GM18502 (cell line): ENCODE measurements at regions not wholly inside any gene's neighbourhood (a gene's known extent, or its start where the extent isn't known, plus 50 kb on each side); places are given as distances from the start of the nearest gene placed in this dataset.

ENCODE experiments used
- ATAC-seq: cut with Tn5 transposase; IDR thresholded peaks from one replicate; pipeline ENCODE4 v1.9.1; 2021; ENCODE audit warnings: mild to moderate bottlenecking; ENCODE audit not compliant: unreplicated experiment, poor library complexity

DNA sequence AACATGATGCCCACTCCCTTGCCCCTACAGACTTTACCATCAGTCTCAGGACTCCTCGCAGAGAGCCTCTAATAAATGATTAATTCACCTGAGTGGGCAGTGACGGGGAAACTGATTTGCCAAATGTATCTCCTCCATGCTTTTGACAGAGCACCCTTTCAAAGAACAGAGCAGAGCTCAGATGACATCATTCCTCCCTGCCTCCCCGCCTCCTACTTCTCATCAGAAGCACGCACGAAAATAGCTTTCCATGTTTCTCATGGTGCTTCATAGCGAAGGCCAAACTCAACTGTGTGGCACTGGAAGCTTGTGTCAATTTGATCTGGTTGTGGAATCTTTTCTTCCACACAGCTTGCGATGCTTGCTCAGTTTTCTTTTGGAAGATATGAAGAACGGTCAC, 442.5 kb downstream of the RPS24 start:
- ATAC-seq: no peak

DNA sequence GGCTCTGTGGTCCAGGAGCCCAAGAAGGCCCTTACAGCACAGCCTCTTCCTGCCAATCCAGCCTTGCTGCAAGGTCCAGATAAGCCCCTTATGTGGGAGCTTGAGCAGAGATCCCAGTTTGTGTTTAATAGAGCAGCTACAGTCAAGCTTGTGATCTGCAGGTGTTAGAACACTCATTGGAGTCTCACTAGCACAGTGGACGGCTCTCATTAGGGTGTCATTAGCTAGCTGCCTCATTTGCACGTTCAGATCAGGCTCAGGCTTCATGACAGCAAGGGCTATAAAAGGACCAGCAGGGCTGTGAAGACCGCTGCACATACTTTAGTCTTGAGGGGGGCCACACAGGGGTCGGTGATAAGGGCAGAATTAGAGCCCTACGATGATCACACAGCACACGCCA, 443.2 kb downstream of the RPS24 start:
- no peak for ATAC-seq

DNA sequence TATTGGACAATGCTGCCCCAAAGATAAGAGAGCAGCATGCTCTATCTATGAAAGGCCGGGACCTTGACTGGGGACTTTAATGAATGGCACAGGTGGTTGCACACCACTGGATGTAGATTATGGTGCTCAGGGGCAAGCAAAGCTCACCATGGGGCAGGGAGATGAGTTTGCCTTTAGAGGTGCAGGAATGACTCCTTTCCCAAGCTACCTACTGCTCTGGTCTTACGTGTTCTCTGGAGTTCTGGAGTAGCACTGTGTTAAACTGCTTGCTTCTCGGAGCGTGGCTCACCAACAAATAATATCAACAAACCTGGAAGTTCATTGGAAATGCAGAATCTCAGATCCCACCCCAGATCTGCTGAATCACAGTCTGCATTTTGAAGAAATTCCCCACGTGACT, 445.3 kb downstream of the RPS24 start:
- ATAC-seq: no peak

DNA sequence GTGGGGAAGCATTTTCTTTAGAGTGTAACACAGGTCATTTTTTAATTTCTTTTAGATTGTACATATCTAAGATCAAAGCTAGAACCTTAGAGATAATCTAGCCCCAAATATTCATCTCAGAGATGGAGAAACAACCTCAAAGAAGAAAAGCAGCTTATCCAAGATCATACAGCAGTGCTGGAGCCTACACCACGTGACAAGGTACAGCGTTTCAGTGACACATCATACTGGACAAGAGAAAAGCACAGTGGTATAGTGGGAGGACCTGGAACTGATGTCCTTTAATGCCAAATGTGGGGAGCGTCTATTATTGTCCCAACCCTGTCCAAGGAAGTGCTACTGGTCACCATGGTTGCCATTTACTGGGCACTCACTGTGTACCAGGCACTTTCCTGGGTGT, 445.8 kb downstream of the RPS24 start:
- ATAC-seq: no peak

DNA sequence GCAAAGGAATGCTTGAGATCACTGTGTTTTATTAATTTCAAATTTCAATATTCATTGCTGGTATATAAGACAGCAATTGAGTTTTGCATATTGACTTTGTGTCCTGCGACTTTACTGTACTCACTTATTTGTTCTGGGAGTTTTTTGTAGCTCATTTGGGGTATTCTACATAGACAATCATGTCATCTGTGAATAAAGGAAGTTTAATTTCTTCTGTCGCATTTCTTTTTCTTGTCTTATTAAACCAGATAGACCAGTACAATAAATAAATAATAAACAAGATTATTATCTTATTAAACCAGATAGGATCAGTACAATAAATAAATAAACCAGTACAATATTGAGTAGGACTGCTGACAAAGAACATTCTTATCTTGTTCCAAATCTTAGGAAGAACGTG, 448.2 kb downstream of the RPS24 start:
- ATAC-seq: no peak

DNA sequence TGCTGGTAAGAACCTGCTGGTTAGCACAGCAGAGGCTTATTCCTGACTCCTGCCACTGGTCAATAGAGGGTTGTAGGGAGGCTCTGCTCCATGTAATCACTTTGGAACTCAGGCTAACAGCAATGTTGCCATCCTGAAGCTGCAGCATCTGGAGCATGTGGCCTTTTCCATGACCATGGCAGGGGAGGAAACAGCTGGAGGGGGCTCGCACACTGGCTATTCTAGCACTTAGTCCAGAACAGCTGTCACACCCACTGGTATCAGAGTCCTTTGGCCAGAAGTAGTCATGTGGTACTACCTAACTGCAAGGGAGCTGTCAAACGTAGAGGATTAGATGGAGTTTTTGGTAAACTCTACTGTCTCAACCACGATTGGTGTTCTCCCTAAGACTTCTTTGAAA, 450.0 kb downstream of the RPS24 start:
- no peak for ATAC-seq

DNA sequence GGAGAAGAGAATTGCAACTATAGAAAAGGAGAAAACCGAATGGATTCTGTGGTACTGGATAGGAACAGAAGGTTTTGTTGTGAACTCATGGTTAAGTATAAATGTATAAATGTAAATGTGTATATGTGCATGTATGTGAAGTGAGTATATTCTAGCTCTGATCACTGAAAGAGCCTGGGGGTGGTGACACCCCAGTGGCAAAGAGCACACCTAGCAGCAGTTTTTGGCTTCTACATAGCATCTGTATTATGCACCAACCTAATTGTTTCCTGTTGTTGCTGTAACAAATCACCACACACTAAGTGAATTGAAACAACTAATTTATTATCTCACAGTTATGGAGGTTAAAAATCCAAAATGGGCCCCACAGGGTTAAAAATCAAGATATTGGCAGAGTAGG, 455.4 kb downstream of the RPS24 start:
- ATAC-seq: no peak

DNA sequence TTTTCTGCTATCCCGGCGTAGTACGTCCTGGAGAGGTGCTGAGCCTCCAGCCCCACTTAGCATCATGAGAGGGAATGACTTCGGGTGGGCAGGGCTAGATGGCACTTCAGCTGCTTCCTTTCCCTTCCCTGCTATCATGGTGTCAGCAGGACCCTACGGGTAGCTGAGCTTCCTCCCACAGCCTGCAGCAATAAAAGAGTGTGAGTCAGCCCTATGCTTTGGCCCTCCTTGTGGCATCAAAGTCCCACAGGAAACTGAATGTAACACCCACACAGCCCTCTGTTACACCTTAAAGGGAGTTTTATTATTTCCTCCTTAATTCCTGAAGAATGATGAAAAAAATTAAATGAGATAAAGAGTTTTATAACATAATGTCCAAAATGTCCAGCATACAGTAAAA, 458.1 kb downstream of the RPS24 start:
- no peak for ATAC-seq

DNA sequence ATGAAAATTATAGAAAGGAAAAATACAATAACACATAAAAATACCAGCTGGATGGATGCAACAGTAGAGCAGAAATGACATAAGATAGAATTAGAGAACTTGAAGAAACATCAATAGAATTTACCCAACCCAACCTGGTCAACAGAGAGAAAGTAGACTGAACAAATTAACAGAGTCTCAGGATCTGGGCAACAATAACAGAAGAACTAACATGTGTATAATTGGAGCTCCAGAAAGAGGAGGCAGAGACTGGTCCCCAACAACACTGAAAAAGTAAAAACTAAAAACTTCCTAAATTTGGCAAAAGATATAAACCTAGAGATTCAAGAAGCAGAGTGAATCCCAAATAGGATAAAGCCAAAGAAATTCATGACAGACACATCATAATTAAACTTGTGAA, 458.8 kb downstream of the RPS24 start:
- ATAC-seq: no peak

DNA sequence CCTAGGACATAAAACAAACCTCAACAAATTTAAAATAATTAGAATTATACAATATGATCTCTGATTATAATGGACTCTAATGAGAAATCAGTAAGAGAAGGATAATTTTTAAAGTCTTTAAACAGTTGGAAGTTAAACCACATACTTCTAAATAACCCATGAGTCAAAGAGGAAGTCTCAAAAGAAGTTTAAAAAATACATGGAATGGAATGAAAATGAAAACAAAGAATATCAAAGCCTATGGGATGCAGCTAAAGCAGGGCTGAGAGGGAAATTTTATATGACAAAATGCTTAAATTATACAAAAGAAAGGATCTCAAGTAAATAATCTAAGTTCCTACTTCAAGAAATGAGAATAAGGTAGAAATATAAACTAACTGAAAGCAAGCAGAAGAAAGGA, 460.5 kb downstream of the RPS24 start:
- ATAC-seq: no peak

DNA sequence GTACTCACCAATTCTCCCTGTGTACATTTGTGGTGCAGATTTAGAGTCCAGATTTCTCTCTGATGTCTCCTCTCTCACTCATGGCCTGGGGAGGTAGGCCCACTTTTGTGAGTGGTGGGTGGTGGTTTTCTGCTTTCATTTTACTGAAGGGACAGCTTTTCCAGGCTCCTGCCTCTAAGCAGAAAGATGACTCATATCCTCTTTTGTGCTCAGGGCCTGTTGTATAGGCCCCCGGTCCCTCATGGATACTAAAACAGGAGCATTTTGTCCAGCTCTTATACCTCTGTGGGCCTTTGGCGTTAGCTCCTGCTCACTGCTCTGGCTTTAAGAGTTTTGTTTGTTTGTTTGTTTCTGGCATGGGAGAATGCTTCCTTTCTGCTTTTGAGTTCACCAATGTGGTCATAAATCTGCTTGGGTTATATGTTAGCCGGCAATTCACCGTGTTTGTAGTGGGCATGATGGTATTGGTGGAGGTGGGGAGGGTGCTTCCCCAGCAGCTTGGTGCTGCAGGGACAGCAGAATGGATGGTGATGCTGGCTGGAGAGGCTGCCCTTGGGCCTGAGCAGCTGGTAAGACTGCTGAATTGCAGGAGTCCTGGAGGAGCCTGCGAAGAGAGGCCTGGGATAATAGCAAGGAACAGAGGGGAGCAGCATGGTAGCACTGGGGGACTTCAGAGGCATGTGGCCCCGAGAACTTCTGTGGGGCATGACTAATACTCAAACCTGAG, 468.7 kb downstream of the RPS24 start:
- no peak for ATAC-seq

DNA sequence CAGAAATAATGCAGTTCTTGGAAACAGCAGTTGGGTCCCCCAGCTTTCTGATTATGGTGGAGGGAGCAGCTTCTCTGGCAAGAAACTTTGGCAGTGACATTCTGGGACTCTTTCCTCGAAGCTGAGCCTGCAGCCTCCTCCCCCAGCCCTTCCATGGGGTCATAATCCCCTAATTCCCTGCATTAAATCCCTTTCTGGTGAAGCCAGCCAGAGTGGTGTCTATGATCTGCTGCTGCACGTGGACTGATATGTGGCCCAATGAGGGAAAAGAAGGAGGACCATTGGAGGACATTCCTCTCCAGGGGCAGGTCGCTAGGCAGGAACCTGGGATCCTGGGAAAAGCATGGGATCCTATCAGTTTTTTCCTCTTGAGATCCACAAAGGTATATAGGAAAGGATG, 470.5 kb downstream of the RPS24 start:
- no peak for ATAC-seq

DNA sequence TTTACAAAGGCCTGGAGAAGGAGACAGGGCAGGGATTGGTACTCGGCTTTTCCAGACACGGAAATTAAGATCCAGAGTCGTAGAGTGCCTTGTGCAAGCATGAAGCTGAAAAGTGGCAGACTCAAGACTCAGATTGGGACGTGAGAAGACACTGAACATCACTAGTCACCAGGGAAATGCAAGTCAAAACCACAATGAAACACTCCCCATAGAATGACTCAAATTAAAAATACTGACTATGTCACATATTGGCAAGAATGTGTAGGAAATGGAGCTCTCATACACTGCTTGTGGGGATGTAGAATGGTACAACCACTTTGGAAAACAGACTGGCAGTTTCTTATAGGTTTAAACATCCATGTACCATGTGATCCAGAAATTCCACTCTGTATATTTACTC, 472.0 kb downstream of the RPS24 start:
- ATAC-seq: no peak

DNA sequence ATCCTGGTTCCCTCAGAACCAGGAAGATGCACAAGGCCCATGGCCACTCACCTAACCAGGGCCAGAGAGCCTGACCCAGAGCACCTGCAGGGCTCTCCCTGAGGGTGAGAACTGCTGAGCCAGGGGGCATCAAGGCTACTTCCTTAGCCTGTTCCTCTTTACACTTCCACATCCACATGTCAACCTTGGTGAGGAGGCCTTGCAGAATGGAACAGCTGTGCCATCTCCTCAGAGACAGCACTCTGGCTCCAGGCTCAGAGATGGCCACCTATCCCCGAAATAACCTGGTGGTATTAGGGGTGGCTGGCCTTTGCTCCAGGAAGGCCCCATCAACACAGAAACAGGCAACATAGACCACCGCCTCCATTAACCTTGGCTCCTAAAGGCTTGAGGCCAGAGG, 473.0 kb downstream of the RPS24 start:
- no peak for ATAC-seq

DNA sequence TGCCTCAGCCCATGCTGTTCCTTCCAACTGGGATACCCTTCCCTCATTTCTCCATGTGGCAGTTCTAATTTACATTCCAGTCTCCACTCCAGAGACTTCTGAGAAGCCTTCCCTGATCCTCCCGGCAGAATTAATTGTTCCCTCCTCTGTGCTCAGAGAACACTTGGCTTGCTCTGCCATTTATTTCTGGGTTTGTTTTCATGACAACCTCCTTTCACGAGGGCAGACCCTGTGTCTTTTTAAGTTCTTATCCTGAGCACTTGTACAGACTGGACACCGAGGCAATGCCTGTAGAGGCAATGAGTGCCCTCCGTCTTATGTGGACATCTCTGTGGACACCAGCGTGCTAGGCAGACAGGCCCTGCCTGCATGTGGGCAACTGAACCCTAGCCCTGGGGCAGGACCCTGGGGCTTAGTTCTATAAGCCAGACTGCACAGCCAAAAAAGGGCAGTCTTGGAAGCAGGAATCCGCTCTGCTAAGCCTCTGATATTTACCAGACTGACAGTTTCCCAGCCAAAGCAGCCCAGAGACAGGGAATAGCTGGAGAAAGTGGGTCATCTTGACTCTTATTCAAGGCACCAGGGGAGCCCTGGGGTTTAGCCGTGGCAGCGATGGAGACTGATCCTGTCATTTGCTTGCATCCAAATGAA, 474.0 kb downstream of the RPS24 start:
- no peak for ATAC-seq

DNA sequence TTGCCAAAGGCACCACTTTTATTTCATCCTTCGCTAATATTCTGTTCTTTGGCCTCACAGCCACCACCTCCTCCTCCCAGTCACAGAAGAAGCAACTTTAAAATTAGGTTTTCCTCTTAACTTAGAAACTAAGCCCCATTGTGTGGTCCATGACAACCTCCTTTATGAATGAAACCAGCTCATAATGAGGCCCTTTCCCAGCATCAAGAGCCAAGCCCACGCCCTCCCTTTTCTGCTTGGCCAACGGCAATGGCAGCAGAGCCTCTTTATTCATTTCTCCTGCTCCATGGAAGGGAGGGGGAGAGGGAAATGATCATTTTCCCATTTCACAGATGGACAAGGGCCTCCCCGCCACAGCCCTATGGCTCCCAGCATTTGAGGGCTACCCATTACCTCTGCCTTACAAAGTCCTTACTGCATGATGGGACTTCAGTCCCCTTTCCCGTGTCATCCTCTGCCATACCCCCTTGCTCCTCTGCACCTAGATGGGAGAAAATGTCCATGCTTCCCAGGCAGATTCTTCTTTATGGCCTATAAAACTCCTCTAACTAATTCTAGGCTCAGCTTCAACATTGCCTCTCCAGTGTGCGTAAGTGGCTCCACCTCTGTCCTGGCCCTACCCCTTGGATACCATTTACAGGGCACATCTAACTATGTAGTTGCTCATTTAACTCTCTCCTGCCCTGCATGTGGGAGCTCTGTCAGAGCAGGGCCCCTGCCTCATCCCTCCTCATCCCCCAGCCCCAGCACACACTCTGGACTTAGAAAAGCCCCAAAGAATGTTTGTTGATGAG, 475.5 kb downstream of the RPS24 start:
- no peak for ATAC-seq

DNA sequence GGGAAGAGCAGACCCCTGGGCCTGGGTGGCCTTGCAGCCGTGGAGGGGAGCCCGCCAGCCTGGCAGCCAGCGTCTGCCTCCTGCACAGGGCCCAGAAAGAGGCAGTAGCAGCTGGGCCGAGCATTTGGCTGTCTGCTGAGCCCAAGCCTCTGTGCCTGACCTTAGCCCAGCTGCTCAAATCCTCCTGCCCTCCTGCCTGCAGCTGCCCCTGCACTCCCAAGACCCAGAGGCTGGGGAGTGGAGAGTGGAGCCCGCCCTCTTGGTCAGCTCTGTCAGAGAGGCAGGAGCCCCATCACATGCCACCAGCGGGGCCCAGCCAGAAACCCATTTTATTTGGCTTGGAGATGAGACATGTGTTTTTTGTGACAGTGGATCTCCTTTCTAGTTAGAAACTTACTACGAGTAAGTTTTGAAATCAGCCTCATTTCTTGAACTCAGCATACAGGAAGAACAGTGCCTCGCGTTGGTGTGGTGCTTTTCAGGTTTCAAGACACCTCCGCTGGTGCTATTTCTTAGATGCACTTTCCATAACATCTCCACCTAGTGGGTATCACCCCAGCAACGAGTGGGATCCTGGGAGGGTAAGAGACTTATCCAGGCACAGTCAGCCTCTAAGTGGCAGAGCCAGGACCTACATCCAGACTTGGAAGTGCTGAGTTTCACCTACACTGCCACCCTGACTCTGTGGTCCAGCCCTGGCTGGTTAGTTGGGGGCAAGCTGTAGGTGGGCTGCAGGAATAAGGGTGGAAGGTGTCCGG, 477.1 kb downstream of the RPS24 start:
- ATAC-seq: no peak

DNA sequence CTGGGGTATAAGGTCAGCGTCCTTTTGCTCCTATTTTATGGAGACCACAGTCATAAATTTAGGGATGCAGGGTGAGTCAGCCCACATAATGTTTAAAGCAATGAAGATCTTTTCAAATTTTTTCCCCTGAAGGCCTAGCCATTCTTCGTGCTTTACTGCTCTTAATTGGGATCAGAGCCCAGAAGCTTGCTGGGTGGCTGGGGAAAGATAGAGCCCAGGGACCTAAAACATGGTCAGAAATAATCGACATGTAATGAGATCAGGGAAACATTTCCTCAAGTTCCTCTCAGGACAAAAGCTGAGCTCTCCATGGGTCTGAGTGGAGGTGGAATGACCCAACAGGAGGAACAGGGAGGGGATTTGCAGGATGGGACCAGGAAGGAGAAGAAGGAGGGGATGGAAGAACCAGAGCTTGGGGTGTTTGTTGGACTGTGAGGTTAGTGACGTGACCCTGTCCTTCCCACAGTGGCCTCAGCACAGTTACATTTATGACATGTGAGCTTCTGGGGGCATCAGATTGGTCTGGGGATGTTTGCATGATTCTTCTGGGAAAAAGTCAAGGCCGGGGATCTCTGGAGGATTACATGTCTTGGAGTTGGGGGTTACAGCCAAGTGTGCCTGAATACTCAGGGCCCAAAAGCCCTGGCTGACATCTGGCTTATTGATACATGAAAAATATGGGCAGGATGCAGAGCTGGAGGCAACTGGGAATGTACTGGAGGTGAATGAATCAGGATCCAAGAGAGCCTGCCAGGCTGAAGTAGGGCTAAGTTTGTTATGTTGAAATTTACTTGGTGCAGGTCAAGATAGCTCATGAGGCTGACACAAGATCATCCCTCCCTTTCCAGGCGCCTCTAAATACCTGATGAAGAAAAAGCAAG, 477.9 kb downstream of the RPS24 start:
- ATAC-seq: no peak

DNA sequence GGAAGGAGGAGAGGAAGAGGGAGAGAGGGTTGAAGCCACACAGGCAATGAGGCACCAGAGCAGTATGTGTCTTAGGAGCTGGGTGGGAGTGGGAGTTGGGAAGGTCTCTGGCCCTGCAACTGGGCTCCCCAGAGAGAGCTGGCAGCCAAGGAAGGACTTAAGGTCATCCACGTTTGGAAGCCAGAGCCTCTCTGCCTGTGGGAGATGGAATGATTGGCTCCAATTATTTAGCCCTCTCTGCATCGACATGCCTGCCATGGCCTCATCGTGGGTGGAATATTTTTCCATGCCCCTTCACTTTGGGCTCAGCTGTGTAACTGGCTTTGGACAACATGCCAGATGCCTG, 478.5 kb downstream of the RPS24 start:
- no peak for ATAC-seq

DNA sequence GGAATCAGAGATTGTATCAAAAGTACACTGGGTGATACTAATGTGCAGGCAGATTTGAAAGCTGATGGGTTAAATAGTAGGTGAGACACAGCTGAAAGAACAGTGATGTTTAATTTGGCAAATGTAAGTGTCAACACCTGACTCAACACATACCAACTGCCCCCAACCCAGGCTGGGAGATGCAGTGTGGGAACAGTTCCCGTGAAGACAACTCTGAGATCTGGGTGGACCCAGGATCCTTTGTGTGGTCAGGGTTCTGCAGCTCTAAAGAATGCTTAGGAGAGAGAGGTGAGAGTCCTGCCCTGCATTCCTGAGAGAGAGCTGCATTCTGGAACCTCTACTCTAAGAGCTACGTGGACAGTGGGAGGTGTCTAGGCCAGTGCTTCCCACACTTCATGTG, 479.7 kb downstream of the RPS24 start:
- ATAC-seq: no peak
